NCI-H1436 (cell line): ENCODE measurements at regions not wholly inside any gene's neighbourhood (a gene's known extent, or its start where the extent isn't known, plus 50 kb on each side); places are given as distances from the start of the nearest gene placed in this dataset.
"Not testable (repeated sequence)": the region's sequence is repeated elsewhere in the genome, so short reads cannot be mapped to it uniquely, and the experiment has no call there.

Experiments used
- DNase-seq: peaks from one replicate; lab custom pipeline; 2025; lab: John Stamatoyannopoulos, UW

- no peak for DNase-seq
These were observed 56.3 kb upstream of the ZNF92 start for GRCh38 chr7:65317372-65317771.

GRCh38 chr7:65310761-65311160 lies 62.9 kb upstream of the ZNF92 start:
- no peak for DNase-seq

- no peak for DNase-seq
These were observed 65.4 kb upstream of the ZNF92 start for GRCh38 chr7:65308300-65308678.

- peak; percentile 58 for DNase-seq
These were observed 65.9 kb upstream of the ZNF92 start for GRCh38 chr7:65307651-65308299.

- no peak for DNase-seq
These were observed 69.5 kb upstream of the ZNF92 start for GRCh38 chr7:65304175-65304574.

- no peak for DNase-seq
These were observed 70.8 kb upstream of the ZNF92 start for GRCh38 chr7:65302883-65303282.

GRCh38 chr7:65301007-65301406 lies 72.6 kb upstream of the ZNF92 start:
- no peak for DNase-seq

- no peak for DNase-seq
These were observed 78.2 kb upstream of the ZNF92 start for GRCh38 chr7:65295409-65295808.

GRCh38 chr7:65290340-65290739 lies 83.3 kb upstream of the ZNF92 start:
- DNase-seq = not testable (repeated sequence)

- no peak for DNase-seq
These were observed 86.6 kb upstream of the ZNF92 start for GRCh38 chr7:65287023-65287422.

GRCh38 chr7:65285906-65286864 lies 87.5 kb upstream of the ZNF92 start:
- DNase-seq = no peak

GRCh38 chr7:65285241-65285640 lies 88.4 kb upstream of the ZNF92 start:
- not testable (repeated sequence) for DNase-seq

GRCh38 chr7:65279795-65280194 lies 93.9 kb upstream of the ZNF92 start:
- DNase-seq = no peak

- no peak for DNase-seq
These were observed 96.8 kb upstream of the ZNF92 start for GRCh38 chr7:65276822-65277221.

GRCh38 chr7:65271502-65271901 lies 102.2 kb upstream of the ZNF92 start:
- DNase-seq = not testable (repeated sequence)

GRCh38 chr7:65269150-65269856 lies 104.4 kb upstream of the ZNF92 start:
- DNase-seq = peak; percentile 81

- DNase-seq = no peak
These were observed 104.9 kb upstream of the ZNF92 start for GRCh38 chr7:65268782-65269149.

- DNase-seq = no peak
These were observed 107.6 kb upstream of the ZNF92 start for GRCh38 chr7:65265933-65266519.

GRCh38 chr7:65264258-65264657 lies 109.4 kb upstream of the ZNF92 start:
- DNase-seq = no peak

- DNase-seq = not testable (repeated sequence)
These were observed 113.0 kb upstream of the ZNF92 start for GRCh38 chr7:65260673-65261072.

- DNase-seq = not testable (repeated sequence)
These were observed 113.7 kb upstream of the ZNF92 start for GRCh38 chr7:65259864-65260525.

- no peak for DNase-seq
These were observed 119.6 kb upstream of the ZNF92 start for GRCh38 chr7:65254061-65254460.
